Esophagus muscularis mucosa (tissue), 4 donors: ENCODE measurements at regions not wholly inside any gene's neighbourhood (a gene's known extent, or its start where the extent isn't known, plus 50 kb on each side); places are given as distances from the start of the nearest gene placed in this dataset.

Experiments
- DNase-seq: peaks from one replicate; pipeline ENCODE4 v3.0.0-alpha.2; 2017; ENCODE audit errors: extremely low spot score
- H3K27ac ChIP-seq, 4 donors: fragments of 200-600 bp; sonication (generic); replicated peaks in 1 of 4; 1 replicate in 3 of 4; 2 replicates in 1 of 4; pipeline ENCODE4 v1.5.1; 2016 to 2019; ENCODE audit warnings: mild to moderate bottlenecking in 1 of 4
- H3K27me3 ChIP-seq, 4 donors: fragments of 200-600 bp; sonication (generic); one replicate each; pipeline versions ENCODE4 v1.5.1 to v1.6.0; 2016 to 2019
- H3K36me3 ChIP-seq, 4 donors: fragments of 200-600 bp; sonication (generic); one replicate each; pipeline ENCODE4 v1.5.1; 2016 to 2019
- H3K4me1 ChIP-seq, 4 donors: fragments of 200-600 bp; sonication (generic); one replicate each; pipeline ENCODE4 v1.5.1; 2016 to 2019
- H3K4me3 ChIP-seq, 4 donors: fragments of 200-600 bp; sonication (generic); 1 replicate in 2 of 4; 2 replicates in 2 of 4; pipeline ENCODE4 v1.5.1; 2016 to 2019; ENCODE audit warnings: mild to moderate bottlenecking in 4 of 4, moderate library complexity in 1 of 4
- H3K9me3 ChIP-seq, 4 donors: fragments of 200-600 bp; sonication (generic); 1 replicate in 3 of 4; 2 replicates in 1 of 4; pipeline ENCODE4 v1.5.1; 2016 to 2019
- CTCF ChIP-seq, 3 experiments: fragments of 200-600 bp in 2 of 3; fragments of 450-650 bp in 1 of 3; sonication (generic) in 2 of 3; IDR thresholded peaks; one replicate each; pipeline ENCODE4 v1.5.1; 2017 to 2019; ENCODE audit warnings: antibody characterized with exemption in 3 of 3, mild to moderate bottlenecking in 2 of 3, moderate library complexity in 1 of 3
- EP300 ChIP-seq: sonication (generic); formaldehyde crosslinking; IDR thresholded peaks from one replicate; pipeline ENCODE4 v1.6.1; 2017; ENCODE audit warnings: antibody characterized with exemption
- POLR2A ChIP-seq: fragments of 450-650 bp; IDR thresholded peaks from one replicate; pipeline ENCODE4 v1.6.1; 2017; ENCODE audit warnings: antibody characterized with exemption, moderate library complexity, mild to moderate bottlenecking, low read depth
- POLR2AphosphoS5 ChIP-seq, 2 donors: sonication (generic); formaldehyde crosslinking; IDR thresholded peaks; one replicate each; pipeline ENCODE4 v1.6.1; 2017; ENCODE audit warnings: antibody characterized with exemption in 2 of 2
- WGBS: methylation state at CpG from one replicate; pipeline ENCODE4 v1.1.5; 2018; 5-methylcytosine and 5-hydroxymethylcytosine counted together
- intact Hi-C: fragments of 100-400 bp; cut with DNase I; formaldehyde crosslinking; loops from one replicate; pipeline ENCODE4 v1.15.1; 2023

GRCh38 chr21:28272272-28272992, 720.2 kb downstream of the LTN1 start:
- peaks cover 0 to 13% (median 0%) of the 10 kb centered on the region in 4 donors for H3K4me1 ChIP-seq
- H3K27ac ChIP-seq: no peak overlapping the region
- 87% methylated on average over 3 of the region's 3 CpGs for WGBS
- H3K9me3 ChIP-seq: peaks cover 0 to 5% (median 0%) of the 10 kb centered on the region in 4 donors
- no peaks in the 10 kb centered on the region for H3K27me3 ChIP-seq
- intact Hi-C loops: no loop called here
- no peak overlapping the region for H3K4me3 ChIP-seq
- TF ChIP-seq EP300: no peak
- no peak for TF ChIP-seq POLR2A
- no peak for TF ChIP-seq POLR2AphosphoS5 (IDR thresholded peaks at IDR 0.05)
- no peak for TF ChIP-seq CTCF (IDR thresholded peaks at IDR 0.05)
- no peak for DNase-seq
- H3K36me3 ChIP-seq: no peaks in the 10 kb centered on the region

- H3K4me3 ChIP-seq: no peak overlapping the region
- H3K27me3 ChIP-seq: no peaks in the 10 kb centered on the region
- TF ChIP-seq POLR2A (no peak), CTCF (IDR thresholded peaks at IDR 0.05) (no peak), EP300 (no peak), POLR2AphosphoS5 (IDR thresholded peaks at IDR 0.05) (no peak)
- no peaks in the 10 kb centered on the region for H3K9me3 ChIP-seq
- intact Hi-C loops: no loop called here
- peaks cover 0 to 13% (median 0%) of the 10 kb centered on the region in 4 donors for H3K4me1 ChIP-seq
- H3K27ac ChIP-seq: no peak overlapping the region
- no peaks in the 10 kb centered on the region for H3K36me3 ChIP-seq
- DNase-seq: no peak
These were observed 723.5 kb downstream of the LTN1 start for GRCh38 chr21:28269173-28269572.

GRCh38 chr21:28268685-28269084, 724.0 kb downstream of the LTN1 start:
- no peak for TF ChIP-seq CTCF (IDR thresholded peaks at IDR 0.05)
- Histone ChIP-seq H3K27me3 (no peaks in the 10 kb centered on the region), H3K4me3 (no peak overlapping the region), H3K9me3 (no peaks in the 10 kb centered on the region), H3K27ac (no peak overlapping the region), H3K4me1 (peaks cover 0 to 13% (median 0%) of the 10 kb centered on the region in 4 donors), H3K36me3 (no peaks in the 10 kb centered on the region)
- no peak for DNase-seq
- intact Hi-C loops: no loop called here
- WGBS: 59% methylated on average over 4 of the region's 4 CpGs

GRCh38 chr21:28267449-28267848, 725.2 kb downstream of the LTN1 start:
- H3K27me3 ChIP-seq: no peaks in the 10 kb centered on the region
- no peak for DNase-seq
- H3K27ac ChIP-seq: no peak overlapping the region
- 95% methylated on average over 6 of the region's 6 CpGs for WGBS
- H3K9me3 ChIP-seq: no peaks in the 10 kb centered on the region
- H3K36me3 ChIP-seq: no peaks in the 10 kb centered on the region
- TF ChIP-seq CTCF (IDR thresholded peaks at IDR 0.05) (no peak), EP300 (no peak), POLR2AphosphoS5 (IDR thresholded peaks at IDR 0.05) (no peak), POLR2A (no peak)
- intact Hi-C loops: no loop called here
- H3K4me1 ChIP-seq: peaks cover 0 to 10% (median 0%) of the 10 kb centered on the region in 4 donors
- H3K4me3 ChIP-seq: no peak overlapping the region

GRCh38 chr21:28266061-28266460, 726.6 kb downstream of the LTN1 start:
- no peak for TF ChIP-seq CTCF (IDR thresholded peaks at IDR 0.05)
- TF ChIP-seq POLR2A: no peak
- no peak for TF ChIP-seq POLR2AphosphoS5 (IDR thresholded peaks at IDR 0.05)
- TF ChIP-seq EP300: no peak

More at GRCh38 chr21:28266061-28266460, 726.6 kb downstream of the LTN1 start:
- Histone ChIP-seq H3K27me3 (no peaks in the 10 kb centered on the region), H3K27ac (no peak overlapping the region), H3K4me3 (no peak overlapping the region), H3K4me1 (peaks cover 0 to 13% (median 4%) of the 10 kb centered on the region in 4 donors), H3K9me3 (no peaks in the 10 kb centered on the region), H3K36me3 (no peaks in the 10 kb centered on the region)
- 98% methylated on average over 1 of the region's 1 CpG for WGBS
- intact Hi-C loops: no loop called here
- DNase-seq: no peak
